HepG2 (cell line): ENCODE measurements at regions not wholly inside any gene's neighbourhood (a gene's known extent, or its start where the extent isn't known, plus 50 kb on each side); places are given as distances from the start of the nearest gene placed in this dataset.
A peak's percentile ranks its signal among the peaks of the same experiment; 100 is the strongest.

Experiments used
- ATAC-seq: fragments of 200-7000 bp; cut with Tn5 transposase; 3 replicates; pipeline ENCODE4 v1.9.1; 2020; ENCODE audit warnings: mild to moderate bottlenecking, moderate library complexity
- BruUV-seq: library from RNA; stranded (reverse); fragments of 400-500 nt; replicated peaks from 2 replicates; lab custom pipeline; 2021; lab: Mats Ljungman, UMichigan
- CTCF ChIA-PET: fragments of 300-600 bp; formaldehyde crosslinking; extraction: SDS; loops from one replicate; lab custom pipeline; 2021; ENCODE audit warnings: low total read pairs, inconsistent platforms, low intra/inter-chr PET ratio; lab: Yijun Ruan, JAX
- POLR2A ChIA-PET: fragments of 350-600 bp; sonication (Branson Sonifier 250); formaldehyde crosslinking; loops from one replicate; lab custom pipeline; 2020; ENCODE audit warnings: antibody characterized with exemption, inconsistent platforms; lab: Yijun Ruan, JAX
- DNase-seq: peaks from one replicate; pipeline ENCODE4 v3.0.0-alpha.2; 2015; ENCODE audit warnings: low spot score
- FAIRE-seq: peaks from 3 replicates; lab custom pipeline; 2011; peaks lifted over from hg19 to GRCh38; lab: Jason Lieb, UNC
- H2AFZ ChIP-seq: one replicate; pipeline ENCODE4 v1.6.1; 2011; ENCODE audit warnings: low read length, inconsistent platforms
- H3K27ac ChIP-seq: fragments of 300-600 bp; 3 replicates; pipeline ENCODE4 v1.8.0; 2011; ENCODE audit warnings: mixed run types, mild to moderate bottlenecking, mixed read lengths, low read length, inconsistent platforms; ENCODE audit not compliant: insufficient read depth; ENCODE audit errors: extremely low read length
- H3K27me3 ChIP-seq, 2 experiments: fragments of 200-600 bp in 1 of 2; 2 replicates in 1 of 2; 3 replicates in 1 of 2; pipeline versions ENCODE4 v1.6.0 to v1.8.0; 2011; ENCODE audit warnings: low read length in 2 of 2, mild to moderate bottlenecking in 2 of 2, moderate library complexity in 2 of 2, inconsistent platforms in 1 of 2; ENCODE audit not compliant: insufficient read depth in 2 of 2, control insufficient read depth in 1 of 2
- H3K36me3 ChIP-seq, 2 experiments: fragments of 200-600 bp in 1 of 2; replicated peaks in 1 of 2; 2 replicates in 1 of 2; 3 replicates in 1 of 2; pipeline versions ENCODE4 v1.5.1 to v1.8.0; 2011; ENCODE audit warnings: low read length in 2 of 2, inconsistent platforms in 1 of 2; ENCODE audit not compliant: insufficient read depth in 2 of 2, control insufficient read depth in 1 of 2
- H3K4me1 ChIP-seq: 2 replicates; pipeline ENCODE4 v1.5.1; 2012; ENCODE audit warnings: low read length, inconsistent platforms; ENCODE audit not compliant: insufficient read depth
- H3K4me2 ChIP-seq: 2 replicates; pipeline ENCODE4 v1.6.0; 2011; ENCODE audit warnings: low read depth, low read length, inconsistent platforms
- H3K4me3 ChIP-seq, 3 experiments: fragments of 200-600 bp in 1 of 3; sonication (generic), shearing (Covaris generic) in 1 of 3; replicated peaks in 1 of 3; 2 replicates each; pipeline ENCODE4 v1.5.1; 2011 to 2016; ENCODE audit warnings: low read length in 3 of 3, inconsistent platforms in 2 of 3, low read depth in 2 of 3, mild to moderate bottlenecking in 2 of 3, control low read depth in 1 of 3, mixed read lengths in 1 of 3; ENCODE audit not compliant: insufficient read depth in 1 of 3
- H3K79me2 ChIP-seq: one replicate; pipeline ENCODE4 v1.6.1; 2011; ENCODE audit warnings: low read length, inconsistent platforms; ENCODE audit not compliant: insufficient read depth
- H3K9ac ChIP-seq: 2 replicates; pipeline ENCODE4 v1.6.0; 2011; ENCODE audit warnings: mild to moderate bottlenecking, low read depth, low read length, inconsistent platforms; ENCODE audit not compliant: insufficient read depth
- H3K9me3 ChIP-seq: 2 replicates; pipeline ENCODE4 v1.5.1; 2012; ENCODE audit warnings: mild to moderate bottlenecking, low read length
- H4K20me1 ChIP-seq: 2 replicates; pipeline ENCODE4 v1.6.0; 2011; ENCODE audit warnings: inconsistent platforms, mild to moderate bottlenecking, low read length, moderate library complexity; ENCODE audit not compliant: insufficient read depth
- KLF15 ChIP-seq: sonication (generic); formaldehyde crosslinking; IDR thresholded peaks from 2 replicates; pipeline ENCODE4 v1.8.1; 2023; ENCODE audit warnings: borderline replicate concordance, mild to moderate bottlenecking, inconsistent platforms, missing genetic modification reagents, mixed read lengths
- MAFF ChIP-seq: IDR thresholded peaks from 2 replicates; pipeline ENCODE4 v1.6.1; 2011; ENCODE audit warnings: low read depth, low read length, improper control_type of control experiment
- MAFK ChIP-seq, 2 experiments: IDR thresholded peaks in 1 of 2; conservative IDR thresholded peaks in 1 of 2; 2 replicates each; pipeline ENCODE4 v1.6.1; 2011; ENCODE audit warnings: improper control_type of control experiment in 2 of 2, low read length in 2 of 2
- ZBTB10 ChIP-seq: sonication (generic); formaldehyde crosslinking; IDR thresholded peaks from 2 replicates; pipeline ENCODE4 v1.4.0; 2020; ENCODE audit warnings: missing genetic modification reagents, borderline replicate concordance
- ZNF207 ChIP-seq: fragments of 450-650 bp; IDR thresholded peaks from 2 replicates; pipeline ENCODE4 v1.6.1; 2016; ENCODE audit warnings: antibody characterized with exemption, borderline replicate concordance
- WGBS: methylation state at CpG from one replicate; pipeline ENCODE4 v1.1.6; 2017; ENCODE audit warnings: low lambda C conversion rate; 5-methylcytosine and 5-hydroxymethylcytosine counted together
- in situ Hi-C: cut with HindIII; loops from 2 replicates; pipeline ENCODE4 v1.10.0; 2017; ENCODE audit warnings: low pct_unique_long_range_greater_than_20kb; ENCODE audit not compliant: extremely low pct_ligation_motif_present
- intact Hi-C: fragments of 100-400 bp; cut with micrococcal nuclease; formaldehyde crosslinking; loops from one replicate; pipeline ENCODE4 v1.10.0; 2022; ENCODE audit not compliant: unreplicated experiment

- in situ Hi-C loops (no loop called here), intact Hi-C loops (no loop called here)
- no peaks in the 10 kb centered on the region for H3K36me3 ChIP-seq
- no peak for ATAC-seq
- H4K20me1 ChIP-seq = no peaks in the 10 kb centered on the region
- H3K9ac ChIP-seq = no peak overlapping the region
- no peaks in the 10 kb centered on the region for H3K79me2 ChIP-seq
- no peak overlapping the region for H3K4me3 ChIP-seq
- no peaks in the 10 kb centered on the region for H3K9me3 ChIP-seq
- H3K27me3 ChIP-seq = no peaks in the 10 kb centered on the region; a peak in 1 of 5 replicates
- no peak for TF ChIP-seq KLF15 (CRISPR knock-in tag)
- TF ChIP-seq ZNF207 = no peak
- H3K4me2 ChIP-seq = no peak overlapping the region
- ChIA-PET CTCF (no interaction called here), POLR2A (no interaction called here)
- BruUV-seq = no TSS peak
- no peak for DNase-seq
- no peak for FAIRE-seq
- no peak overlapping the region for H2AFZ ChIP-seq
- no peaks in the 10 kb centered on the region for H3K4me1 ChIP-seq
- 1% methylated on average over 1 of the region's 1 CpG for WGBS
- H3K27ac ChIP-seq = no peak overlapping the region
Measured at GRCh38 chr2:188134241-188134640, 157.4 kb upstream of the GULP1 start.

- Histone ChIP-seq H3K4me3 (no peak overlapping the region), H3K4me2 (no peak overlapping the region), H4K20me1 (no peaks in the 10 kb centered on the region), H3K4me1 (no peaks in the 10 kb centered on the region), H3K36me3 (no peaks in the 10 kb centered on the region), H3K27me3 (no peaks in the 10 kb centered on the region), H3K9ac (no peak overlapping the region), H2AFZ (no peak overlapping the region), H3K9me3 (no peaks in the 10 kb centered on the region), H3K27ac (no peak overlapping the region), H3K79me2 (no peaks in the 10 kb centered on the region)
- no peak for ATAC-seq
- TF ChIP-seq MAFK (conservative IDR thresholded peaks at IDR 0.05 in 1 of 2, IDR thresholded peaks at IDR 0.05 in 1 of 2; ENCODE audit: low read length in 2 of 2) (peak; percentile 79 to 83), MAFF (peak; percentile 64), ZBTB10 (no peak)
- intact Hi-C loops (no loop called here), in situ Hi-C loops (no loop called here)
- ChIA-PET CTCF (no interaction called here), POLR2A (no interaction called here)
- BruUV-seq = no TSS peak
- DNase-seq = no peak
- no peak for FAIRE-seq
Measured at GRCh38 chr2:188138313-188138712, 153.4 kb upstream of the GULP1 start.
